PC-9 (cell line): ENCODE measurements at regions not wholly inside any gene's neighbourhood (a gene's known extent, or its start where the extent isn't known, plus 50 kb on each side); places are given as distances from the start of the nearest gene placed in this dataset.

Source experiments
- BruUV-seq: library from RNA; stranded (reverse); fragments of 400-500 nt; replicated peaks from 2 replicates; lab custom pipeline; 2021; lab: Mats Ljungman, UMichigan
- CTCF ChIA-PET: fragments of 300-600 bp; sonication (Branson Sonifier 250); formaldehyde crosslinking; loops from one replicate; lab custom pipeline; 2022; ENCODE audit warnings: antibody characterized with exemption; lab: Charles Lee
- POLR2A ChIA-PET: fragments of 300-600 bp; sonication (Branson Sonifier 250); formaldehyde crosslinking; loops from one replicate; lab custom pipeline; 2022; ENCODE audit warnings: antibody characterized with exemption; ENCODE audit not compliant: unreplicated experiment; lab: Charles Lee
- DNase-seq, 2 experiments: peaks; one replicate each; pipeline versions ENCODE4 v3.0.0 to v3.0.0-alpha.2; 2015 to 2022; ENCODE audit warnings: mixed read lengths in 1 of 2
- H2AFZ ChIP-seq: fragments of 200-600 bp; sonication (generic); 2 replicates; pipeline ENCODE4 v1.8.1; 2017; ENCODE audit warnings: antibody characterized with exemption
- H3F3A ChIP-seq: fragments of 200-600 bp; sonication (generic); 2 replicates; pipeline ENCODE4 v1.8.1; 2017; ENCODE audit warnings: antibody characterized with exemption, mild to moderate bottlenecking, low read depth; ENCODE audit not compliant: insufficient read depth
- H3K27ac ChIP-seq: fragments of 200-600 bp; sonication (generic); 2 replicates; pipeline ENCODE4 v1.6.1; 2016; ENCODE audit warnings: mixed run types
- H3K27me3 ChIP-seq: fragments of 200-600 bp; sonication (generic); 2 replicates; pipeline ENCODE4 v1.6.1; 2016; ENCODE audit warnings: low read depth, mixed run types; ENCODE audit not compliant: insufficient read depth
- H3K36me3 ChIP-seq: fragments of 200-600 bp; sonication (generic); 2 replicates; pipeline ENCODE4 v1.6.1; 2016; ENCODE audit warnings: low read depth, mixed run types
- H3K4me1 ChIP-seq: fragments of 200-600 bp; sonication (generic); replicated peaks from 2 replicates; pipeline ENCODE4 v1.6.1; 2016; ENCODE audit warnings: mixed run types; ENCODE audit not compliant: insufficient read depth
- H3K4me2 ChIP-seq: fragments of 200-600 bp; sonication (generic); 2 replicates; pipeline ENCODE4 v1.6.1; 2017; ENCODE audit warnings: mixed run types
- H3K4me3 ChIP-seq: fragments of 200-600 bp; sonication (generic); 2 replicates; pipeline ENCODE4 v1.6.1; 2016; ENCODE audit warnings: mixed run types
- H3K79me2 ChIP-seq: fragments of 200-600 bp; sonication (generic); 2 replicates; pipeline ENCODE4 v1.6.1; 2017; ENCODE audit warnings: low read depth, mixed run types
- H3K9me2 ChIP-seq: fragments of 200-600 bp; sonication (generic); 2 replicates; pipeline ENCODE4 v1.8.1; 2017; ENCODE audit warnings: mild to moderate bottlenecking; ENCODE audit not compliant: insufficient read depth
- H3K9me3 ChIP-seq: fragments of 200-600 bp; sonication (generic); 2 replicates; pipeline ENCODE4 v1.8.1; 2016; ENCODE audit warnings: low read depth; ENCODE audit not compliant: insufficient read depth
- H4K20me1 ChIP-seq: fragments of 200-600 bp; sonication (generic); 2 replicates; pipeline ENCODE4 v1.8.1; 2017; ENCODE audit not compliant: insufficient read depth
- CTCF ChIP-seq: fragments of 200-600 bp; sonication (generic); conservative IDR thresholded peaks from 2 replicates; pipeline ENCODE4 v1.6.1; 2017; ENCODE audit warnings: mixed run types, antibody characterized with exemption, mild to moderate bottlenecking, moderate library complexity
- EZH2 ChIP-seq: fragments of 200-600 bp; sonication (generic); IDR thresholded peaks from 2 replicates; pipeline ENCODE4 v1.8.0; 2017; ENCODE audit warnings: antibody characterized with exemption, low read depth
- intact Hi-C: fragments of 100-400 bp; cut with micrococcal nuclease; formaldehyde crosslinking; loops from one replicate; pipeline ENCODE4 v1.10.0; 2022; ENCODE audit not compliant: unreplicated experiment

GRCh38 chr4:62544428-62544827 is 1344.3 kb downstream of the ADGRL3 start:
- no TSS peak for BruUV-seq
- Histone ChIP-seq H3K27ac (no peak overlapping the region), H4K20me1 (no peaks in the 10 kb centered on the region), H3F3A (no peaks in the 10 kb centered on the region), H3K9me2 (no peaks in the 10 kb centered on the region), H3K4me1 (no peaks in the 10 kb centered on the region), H3K79me2 (no peaks in the 10 kb centered on the region), H3K9me3 (no peaks in the 10 kb centered on the region), H2AFZ (no peak overlapping the region), H3K4me3 (no peak overlapping the region), H3K4me2 (no peak overlapping the region), H3K27me3 (no peaks in the 10 kb centered on the region), H3K36me3 (no peaks in the 10 kb centered on the region)
- CTCF ChIA-PET: no interaction called here
- intact Hi-C loops: no loop called here
- TF ChIP-seq CTCF (no peak), EZH2 (no peak)
- POLR2A ChIA-PET: no interaction called here
- DNase-seq: no peak

- Histone ChIP-seq H4K20me1 (no peaks in the 10 kb centered on the region), H3K79me2 (no peaks in the 10 kb centered on the region), H3K27me3 (no peaks in the 10 kb centered on the region), H3K4me2 (no peak overlapping the region), H3K9me2 (no peaks in the 10 kb centered on the region), H3K36me3 (no peaks in the 10 kb centered on the region), H3K4me1 (no peaks in the 10 kb centered on the region), H3K27ac (no peak overlapping the region), H3K9me3 (no peaks in the 10 kb centered on the region), H3F3A (no peaks in the 10 kb centered on the region), H2AFZ (no peak overlapping the region), H3K4me3 (no peak overlapping the region)
- intact Hi-C loops: no loop called here
- TF ChIP-seq CTCF: no peak
- no peak for TF ChIP-seq EZH2
- no peak for DNase-seq
- ChIA-PET POLR2A (no interaction called here), CTCF (no interaction called here)
- BruUV-seq: no TSS peak
These were observed 1342.9 kb downstream of the ADGRL3 start for GRCh38 chr4:62543002-62543401.

- H3K4me2 ChIP-seq: no peak overlapping the region
- no peaks in the 10 kb centered on the region for H3K4me1 ChIP-seq
- no peaks in the 10 kb centered on the region for H3K27me3 ChIP-seq
- TF ChIP-seq CTCF (no peak), EZH2 (no peak)
- DNase-seq: no peak
- ChIA-PET POLR2A (no interaction called here), CTCF (no interaction called here)
- H3F3A ChIP-seq: no peaks in the 10 kb centered on the region
- no peak overlapping the region for H3K4me3 ChIP-seq
- no peak overlapping the region for H2AFZ ChIP-seq
- no peaks in the 10 kb centered on the region for H3K9me2 ChIP-seq
- no peaks in the 10 kb centered on the region for H3K36me3 ChIP-seq
- no peaks in the 10 kb centered on the region for H4K20me1 ChIP-seq
- BruUV-seq: no TSS peak
- no peaks in the 10 kb centered on the region for H3K9me3 ChIP-seq
- H3K79me2 ChIP-seq: no peaks in the 10 kb centered on the region
- H3K27ac ChIP-seq: no peak overlapping the region
- intact Hi-C loops: no loop called here
These were observed 1333.4 kb downstream of the ADGRL3 start for GRCh38 chr4:62533573-62533972.
